NCI-H510A (cell line): ENCODE measurements at regions not wholly inside any gene's neighbourhood (a gene's known extent, or its start where the extent isn't known, plus 50 kb on each side); places are given as distances from the start of the nearest gene placed in this dataset.
"Not testable (repeated sequence)": the region's sequence is repeated elsewhere in the genome, so short reads cannot be mapped to it uniquely, and the experiment has no call there.

ENCODE experiments used
- DNase-seq: peaks from one replicate; lab custom pipeline; 2025; lab: John Stamatoyannopoulos, UW

DNA sequence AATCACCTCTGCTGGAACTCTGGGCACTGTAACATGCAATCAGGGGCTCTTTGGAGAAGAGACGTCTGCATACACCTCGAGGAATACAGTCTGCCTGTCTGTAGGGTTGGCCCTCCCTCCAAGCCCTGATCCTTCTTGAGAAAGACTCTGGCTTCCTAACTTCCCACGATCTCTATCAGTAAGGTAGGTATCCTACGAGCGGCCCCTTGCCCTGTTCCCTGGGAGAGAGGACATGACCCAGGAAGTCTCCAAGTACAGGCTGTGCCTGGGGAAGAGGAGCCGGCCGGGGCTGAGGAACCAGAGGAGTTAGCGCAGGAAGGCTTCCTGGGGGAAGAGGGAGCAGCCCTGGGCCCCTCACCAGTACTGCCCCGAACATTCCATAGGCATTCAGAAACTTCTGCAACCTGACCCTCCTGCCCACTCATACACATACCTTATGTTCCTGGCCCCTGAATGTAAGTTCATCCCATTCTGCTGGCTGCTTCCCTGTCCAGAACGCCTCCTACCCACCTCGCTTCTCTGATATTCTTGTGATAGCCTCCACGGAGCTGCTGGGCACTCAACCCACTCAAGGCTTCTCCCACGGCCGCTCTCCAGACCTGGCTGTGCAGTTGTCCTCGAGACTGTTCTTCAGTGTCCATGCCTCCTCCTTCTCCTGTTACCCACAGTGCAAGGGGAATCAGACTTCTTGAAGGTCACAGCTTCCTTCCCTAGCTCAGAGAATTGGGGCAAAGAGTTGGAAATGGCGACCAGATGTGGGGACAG lies 116.1 kb downstream of the CYP26B1 start:
- DNase-seq: no peak

DNA sequence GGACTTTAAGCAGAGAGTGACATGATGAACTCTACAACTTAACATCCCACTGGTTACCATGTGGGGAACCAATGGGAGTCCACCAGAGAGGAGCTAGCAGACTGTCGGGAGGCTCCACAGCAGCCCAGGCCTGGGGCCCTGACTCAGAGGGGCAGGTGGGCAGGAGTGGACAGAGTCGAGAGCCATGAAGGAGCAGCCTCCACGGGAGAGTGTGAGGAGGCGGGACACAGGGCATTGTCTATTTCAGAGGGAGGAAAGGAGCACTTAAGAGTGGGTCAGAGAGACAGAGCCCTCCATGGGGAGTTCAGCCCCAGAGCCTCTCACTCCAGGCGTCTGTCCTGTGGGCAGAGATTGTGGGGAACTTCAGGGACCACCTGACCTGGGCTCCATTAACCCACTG lies 118.7 kb downstream of the CYP26B1 start:
- no peak for DNase-seq

DNA sequence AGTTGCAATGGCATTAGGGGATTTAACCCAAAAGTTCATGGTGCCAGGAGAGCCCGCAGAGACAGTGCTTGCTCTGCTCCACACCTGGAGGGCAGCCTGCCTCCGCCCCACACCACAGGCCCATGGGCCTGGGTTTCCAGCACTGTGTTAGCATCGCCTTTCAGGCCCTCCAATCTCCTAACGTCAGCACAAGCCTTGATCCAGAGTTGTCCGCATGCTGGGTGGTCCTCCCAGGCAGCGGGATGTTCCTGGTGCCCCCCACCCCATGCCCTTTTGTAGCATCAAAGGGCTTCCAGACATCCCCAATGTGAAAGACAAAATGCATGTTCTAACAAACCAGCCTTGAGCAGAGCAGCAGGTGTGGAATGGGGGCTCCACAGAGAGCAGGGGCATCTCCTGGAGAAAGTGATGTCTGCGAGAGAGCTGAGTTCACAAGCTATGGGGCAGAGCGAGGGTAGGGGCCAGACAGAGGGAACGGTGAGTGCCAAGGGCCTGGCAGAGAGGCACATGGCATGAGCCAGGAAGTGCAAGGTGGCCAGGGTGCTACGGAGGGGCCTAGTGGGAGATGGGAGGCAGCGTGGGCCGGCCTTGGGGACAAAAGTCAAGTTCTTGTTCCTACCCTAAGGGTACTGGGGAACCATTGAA lies 119.2 kb downstream of the CYP26B1 start:
- DNase-seq: no peak

DNA sequence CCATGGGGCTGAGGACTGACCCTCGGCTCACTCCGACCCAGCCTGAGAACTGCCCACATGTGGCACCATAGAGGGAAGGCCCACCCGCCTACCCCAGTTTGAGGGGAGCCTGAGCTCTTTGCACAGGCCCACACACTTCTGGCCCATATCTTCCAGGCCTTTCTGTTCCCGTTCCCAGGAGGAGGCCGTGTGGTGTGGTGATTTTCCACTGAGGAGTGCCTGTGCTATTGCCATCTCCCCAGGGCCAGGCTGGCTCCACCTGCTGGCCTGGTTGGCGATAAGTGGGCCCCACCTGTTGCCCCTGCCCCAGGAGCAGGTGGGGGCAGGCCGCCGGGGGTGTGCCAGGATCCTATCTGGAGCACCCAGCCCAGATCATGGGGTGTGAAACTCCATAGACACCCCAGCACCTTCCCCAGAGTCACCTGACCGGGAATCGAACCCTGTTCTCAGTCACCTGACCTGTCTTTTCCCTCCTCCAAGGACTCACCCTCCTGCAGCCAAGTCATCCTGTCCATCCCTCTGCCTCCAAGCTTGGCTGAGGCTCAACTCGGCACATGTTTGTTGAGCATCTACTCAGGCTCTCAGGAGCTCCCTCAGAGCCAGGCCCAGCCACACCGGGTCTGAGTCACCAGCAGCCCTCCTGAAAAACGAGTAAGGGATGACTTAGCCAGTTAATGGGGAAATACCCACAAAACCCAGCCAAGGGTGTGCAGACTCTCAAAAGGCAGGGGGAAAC lies 120.1 kb downstream of the CYP26B1 start:
- DNase-seq: no peak

DNA sequence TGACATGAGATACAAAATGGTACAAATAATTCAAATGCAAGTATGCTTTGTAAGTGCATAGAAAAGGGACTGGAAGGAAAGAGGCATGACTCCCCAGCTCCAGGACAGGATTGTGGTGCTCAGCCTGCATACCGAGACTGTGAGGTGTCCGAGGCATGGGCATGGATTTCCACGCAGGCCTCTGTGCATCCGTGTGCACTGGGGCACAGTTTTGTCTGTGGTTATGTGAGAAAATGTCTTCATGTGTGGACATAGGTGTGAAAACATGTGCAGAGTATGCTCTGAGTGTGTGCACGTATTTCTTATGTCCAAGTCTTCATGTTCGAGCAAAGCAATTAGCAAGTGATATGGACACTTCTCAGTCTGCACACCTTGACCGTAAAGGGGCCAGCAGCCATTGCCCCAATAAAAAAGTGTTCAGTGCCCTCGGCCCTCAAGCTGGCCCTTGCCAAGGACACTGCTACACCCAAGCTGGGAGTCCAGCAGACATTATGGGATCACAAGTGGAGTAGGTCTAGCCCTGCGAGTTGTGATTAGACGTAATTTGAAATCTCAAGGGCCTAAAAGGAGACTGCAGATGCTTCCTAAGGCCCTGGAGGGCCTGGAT lies 120.7 kb downstream of the CYP26B1 start:
- DNase-seq: no peak

DNA sequence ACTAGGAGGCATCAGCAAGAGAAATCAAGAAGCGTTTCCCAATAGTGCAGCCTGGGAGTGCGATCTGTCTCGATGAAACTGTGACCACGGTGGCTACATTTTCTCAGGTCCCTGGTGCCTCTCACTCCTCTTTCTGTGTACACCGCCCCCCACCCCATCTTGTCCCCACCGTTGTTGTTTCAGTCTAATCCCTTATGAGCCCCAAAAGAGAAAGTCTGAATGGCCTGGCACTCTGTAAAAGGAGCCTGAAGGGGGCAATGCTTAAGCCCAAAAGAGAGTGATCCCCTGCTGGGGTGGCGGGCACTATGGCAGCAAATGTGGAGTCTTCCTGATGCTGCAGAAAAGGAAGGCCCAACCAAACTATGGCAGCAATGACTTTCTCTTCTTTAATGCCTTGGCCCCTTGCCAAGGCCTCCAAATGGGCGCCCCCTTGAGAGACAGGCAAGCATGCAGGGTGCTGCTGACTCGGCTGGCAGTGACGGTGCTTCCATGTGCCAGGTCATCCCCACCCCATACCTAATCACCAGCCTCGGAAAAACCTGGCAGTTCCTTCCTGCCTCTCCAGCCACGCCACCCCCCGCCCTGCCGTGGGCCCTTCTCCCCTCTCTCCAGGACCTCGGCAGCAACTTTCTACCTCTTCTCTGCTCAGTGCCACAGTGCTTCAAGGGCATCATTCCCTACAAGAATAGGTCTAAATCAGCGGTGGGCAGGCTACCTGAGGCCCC lies 123.0 kb downstream of the CYP26B1 start:
- no peak for DNase-seq

DNA sequence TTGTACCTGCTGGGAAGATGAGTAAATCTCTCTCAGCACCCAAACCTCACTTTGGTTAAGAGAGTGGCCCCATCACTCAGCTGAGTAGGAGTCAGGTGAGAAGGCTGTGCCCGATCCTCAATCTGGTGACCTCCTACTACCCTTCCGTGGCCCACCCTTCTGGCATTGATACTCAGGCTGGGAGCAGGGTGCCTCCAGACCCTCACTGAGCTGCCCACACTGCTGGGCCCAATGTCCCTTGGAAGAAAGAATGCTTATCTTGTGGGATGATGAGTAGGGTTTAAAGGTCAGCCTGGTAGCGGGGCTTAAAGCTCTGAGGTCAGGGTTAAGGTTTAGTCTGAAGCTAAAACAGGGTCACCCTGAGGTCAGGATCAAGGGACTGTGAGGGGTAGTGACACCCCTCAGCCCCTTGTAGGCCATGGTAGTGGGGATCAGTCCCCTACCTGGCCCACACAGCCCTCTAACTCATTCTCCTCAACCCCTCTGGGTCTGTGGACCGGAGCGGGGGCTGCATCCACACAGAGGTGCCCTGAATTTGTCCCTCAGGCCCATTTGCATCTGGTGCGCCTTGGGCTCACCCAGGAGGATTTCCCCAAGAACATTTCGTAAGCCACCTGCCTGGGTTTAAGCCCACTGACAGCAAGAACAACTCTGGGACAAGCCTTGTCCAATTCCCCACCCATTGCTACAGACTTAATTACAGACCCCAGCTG lies 123.8 kb downstream of the CYP26B1 start:
- DNase-seq: no peak

DNA sequence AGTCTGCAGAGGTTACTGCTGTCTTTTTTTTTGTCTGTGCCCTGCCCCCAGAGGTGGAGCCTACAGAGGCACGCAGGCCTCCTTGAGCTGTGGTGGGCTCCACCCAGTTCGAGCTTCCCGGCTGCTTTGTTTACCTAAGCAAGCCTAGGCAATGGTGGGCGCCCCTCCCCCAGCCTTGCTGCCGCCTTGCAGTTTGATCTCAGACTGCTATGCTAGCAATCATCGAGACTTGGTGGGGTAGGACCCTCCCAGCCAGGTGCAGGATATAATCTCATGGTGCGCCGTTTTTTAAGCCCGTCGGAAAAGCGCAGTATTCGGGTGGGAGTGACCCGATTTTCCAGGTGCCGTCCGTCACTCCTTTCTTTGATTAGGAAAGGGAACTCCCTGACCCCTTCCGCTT lies 126.3 kb downstream of the CYP26B1 start:
- DNase-seq: not testable (repeated sequence)

DNA sequence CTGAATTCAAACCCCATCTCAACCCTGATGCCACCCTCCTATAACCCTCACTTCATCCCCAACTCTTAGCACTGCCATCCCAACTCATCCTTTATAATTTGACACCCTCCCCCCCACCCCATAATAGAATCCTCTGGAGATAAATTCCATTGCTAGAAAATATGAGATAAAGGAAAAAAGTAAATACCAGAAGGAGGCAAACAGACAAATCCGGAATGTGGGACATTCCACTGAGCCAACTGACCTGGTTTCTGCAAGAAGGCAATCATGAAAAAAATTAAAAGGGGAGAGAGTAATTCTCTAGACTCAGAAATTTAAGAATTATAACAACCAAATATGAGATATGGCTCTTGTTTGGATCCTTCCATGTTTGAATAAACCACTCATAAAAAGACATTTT lies 132.4 kb downstream of the CYP26B1 start:
- no peak for DNase-seq

DNA sequence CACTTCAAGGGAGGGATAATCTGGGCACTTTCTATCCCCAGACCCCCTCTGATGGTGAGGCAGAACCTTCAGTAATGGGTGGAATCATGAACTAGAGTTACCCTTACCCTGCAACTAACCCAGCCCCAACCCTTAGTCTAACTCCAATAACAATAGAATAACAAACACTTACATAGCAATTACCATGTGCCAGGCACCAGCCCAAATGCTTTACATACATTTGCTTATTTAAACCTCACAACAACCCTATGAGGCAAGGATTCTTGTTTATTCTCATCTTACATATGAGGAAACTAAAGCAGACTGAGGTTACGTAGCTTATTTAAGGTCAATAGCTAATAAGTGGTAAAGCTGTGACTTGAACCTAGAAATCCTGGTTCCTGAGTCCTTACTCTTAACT lies 132.8 kb downstream of the CYP26B1 start:
- no peak for DNase-seq

DNA sequence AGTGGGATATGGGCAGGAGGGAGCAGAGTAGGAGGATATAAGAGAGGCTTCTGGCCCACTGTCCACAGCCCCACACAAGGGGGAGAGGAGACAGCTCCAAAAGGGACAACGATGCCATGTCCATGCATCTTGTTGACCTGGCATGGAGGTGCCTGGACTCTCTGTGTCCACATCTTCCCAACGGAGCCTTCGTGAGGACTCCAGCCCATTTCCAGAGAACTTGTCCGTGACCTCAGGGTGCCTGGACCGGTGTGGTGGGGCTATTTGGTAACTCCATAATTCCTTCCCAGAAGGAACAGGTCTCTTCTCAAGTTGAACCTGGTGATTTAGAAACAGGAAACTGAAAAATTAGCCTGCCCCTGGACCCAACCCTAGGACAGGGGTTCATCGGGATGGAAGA lies 133.9 kb downstream of the CYP26B1 start:
- DNase-seq: no peak

DNA sequence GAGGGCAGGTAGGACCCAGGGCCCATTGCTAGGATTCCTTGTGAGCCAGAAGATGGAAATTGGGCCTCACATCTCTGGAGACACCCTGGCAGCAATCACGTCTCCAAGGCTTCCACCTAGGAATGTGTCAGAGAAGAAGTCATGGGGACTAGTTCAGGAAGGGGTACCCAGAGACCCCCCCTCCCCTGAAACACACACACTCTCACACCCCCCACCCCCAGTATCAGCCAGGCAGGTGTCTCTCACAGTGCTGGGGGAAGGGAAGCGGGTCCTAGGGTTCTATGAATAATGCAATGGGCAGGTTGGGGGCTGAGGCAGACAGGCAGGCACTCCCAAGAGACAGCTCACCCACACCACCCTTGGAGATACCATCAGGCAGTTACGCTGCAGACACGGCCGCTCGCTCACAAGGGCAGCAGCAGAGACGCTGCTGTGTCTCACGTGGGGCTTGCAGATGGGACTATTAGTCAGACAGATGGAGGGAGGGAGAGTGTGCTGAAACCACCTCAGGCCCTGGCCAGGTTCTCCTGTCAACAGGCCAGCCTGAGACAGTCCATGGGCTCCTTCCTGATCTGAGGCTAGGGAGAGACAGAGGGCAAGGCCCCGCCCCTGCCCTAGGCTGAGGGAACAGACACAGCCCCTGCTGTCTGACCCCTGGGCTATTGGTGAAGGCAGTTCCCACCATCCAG lies 134.6 kb downstream of the CYP26B1 start:
- no peak for DNase-seq

DNA sequence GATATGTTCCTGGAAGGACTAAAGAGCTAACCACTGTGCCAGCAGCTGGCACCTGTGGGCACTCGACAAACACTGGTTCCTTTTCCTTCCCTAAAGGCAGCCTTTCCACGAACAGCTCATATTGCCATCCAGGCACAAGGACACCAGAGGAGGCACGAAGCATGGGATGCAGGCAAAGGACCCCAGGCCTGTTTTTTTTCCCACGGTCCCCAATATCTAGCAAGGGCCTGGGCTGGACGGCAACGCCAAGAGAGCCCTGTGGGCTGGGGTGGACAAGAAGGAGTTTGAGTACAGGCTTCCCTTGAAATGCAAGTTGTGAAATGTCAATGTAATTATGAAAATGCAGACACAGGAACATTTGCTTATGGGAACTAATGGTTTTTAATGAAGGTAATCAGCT lies 135.9 kb downstream of the CYP26B1 start:
- no peak for DNase-seq

DNA sequence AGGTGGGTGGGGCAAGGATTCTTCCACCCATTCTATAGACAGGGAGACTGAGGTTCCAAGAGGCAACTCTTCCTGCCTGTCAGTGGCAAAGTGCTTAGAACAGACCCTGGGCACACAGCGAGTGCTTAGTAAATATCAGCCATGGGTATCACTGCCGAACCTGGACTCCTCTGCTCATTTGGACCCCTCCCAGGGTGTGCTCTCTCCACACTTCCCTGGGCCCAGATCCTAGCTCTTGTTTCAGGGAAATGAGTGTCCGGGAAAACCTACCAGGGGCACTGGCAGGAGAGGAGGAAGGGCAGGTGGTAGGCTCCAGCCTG lies 136.3 kb downstream of the CYP26B1 start:
- no peak for DNase-seq

DNA sequence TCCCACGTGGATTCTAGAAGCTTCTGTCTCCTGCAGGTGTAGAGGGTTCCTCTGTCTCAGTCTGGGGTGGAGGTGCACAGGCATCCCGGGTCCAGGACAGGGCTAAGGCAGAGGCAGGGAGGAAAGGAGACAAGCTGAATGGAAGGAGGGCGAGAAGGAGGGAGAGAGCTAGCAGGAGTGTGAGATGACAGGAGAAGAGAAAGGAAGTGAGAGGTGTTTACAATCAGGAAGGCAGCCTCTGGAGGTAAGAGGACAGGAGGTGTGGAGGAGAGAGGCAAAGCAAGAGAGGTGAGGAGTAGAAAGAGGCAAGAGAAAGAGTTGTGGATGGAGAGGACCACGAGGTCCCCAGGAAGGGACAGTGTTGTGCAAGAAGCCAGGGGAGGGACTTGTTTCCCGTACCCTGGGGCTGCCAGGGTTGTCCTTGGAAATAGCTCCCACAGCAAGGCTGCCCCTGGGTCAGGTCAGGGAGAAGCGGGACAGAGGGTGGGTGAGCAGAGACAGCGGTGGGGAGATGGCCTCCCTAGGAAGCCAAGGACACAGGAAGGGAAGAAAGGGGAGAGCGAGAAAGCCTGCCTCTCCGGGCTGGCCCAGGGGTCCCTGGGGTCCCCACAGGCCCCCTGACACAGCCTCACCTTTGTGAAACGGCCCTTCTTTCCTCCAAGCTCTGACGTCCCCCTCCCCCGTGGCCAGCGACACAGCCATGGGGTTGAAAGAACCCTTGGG lies 136.9 kb downstream of the CYP26B1 start:
- DNase-seq: no peak

DNA sequence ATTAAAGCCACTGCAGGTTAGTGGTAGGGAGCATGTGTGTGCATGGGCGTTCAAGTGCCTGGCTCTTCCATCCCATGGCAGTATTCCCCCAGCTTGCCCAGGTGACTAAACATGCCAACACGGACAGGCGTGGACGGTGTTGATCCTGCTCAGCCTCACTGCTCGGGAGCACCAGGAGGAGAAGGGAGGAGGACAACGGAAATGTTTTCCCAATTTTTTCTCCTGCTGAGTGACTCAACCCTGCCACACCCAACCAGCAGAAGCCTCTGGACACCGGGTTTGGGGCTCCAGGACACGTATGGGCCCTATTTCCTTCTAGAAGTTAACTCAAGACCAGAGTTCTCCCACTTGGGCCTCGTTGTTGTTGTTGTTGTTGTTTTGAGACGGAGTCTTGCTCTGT lies 139.1 kb downstream of the CYP26B1 start:
- no peak for DNase-seq

DNA sequence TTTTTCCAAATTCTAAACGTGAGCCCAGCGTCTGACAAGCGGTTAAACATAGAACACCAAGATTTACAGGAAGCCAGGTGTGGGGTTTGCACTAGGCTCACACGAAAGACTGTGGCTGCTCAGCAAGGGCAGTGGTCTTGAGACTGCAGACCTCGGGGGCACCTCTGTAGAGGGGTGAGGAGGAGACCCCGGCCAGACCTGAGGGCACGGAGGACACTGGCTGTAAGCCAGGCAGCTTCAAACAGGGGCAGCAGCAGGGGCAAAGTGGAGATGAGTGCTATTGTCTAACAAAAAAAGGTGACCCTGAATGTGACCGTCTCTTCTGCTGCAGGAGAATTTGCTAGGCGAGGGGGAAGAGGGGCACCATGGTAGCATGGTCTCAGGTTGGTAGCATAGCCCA lies 140.3 kb downstream of the CYP26B1 start:
- DNase-seq: no peak

DNA sequence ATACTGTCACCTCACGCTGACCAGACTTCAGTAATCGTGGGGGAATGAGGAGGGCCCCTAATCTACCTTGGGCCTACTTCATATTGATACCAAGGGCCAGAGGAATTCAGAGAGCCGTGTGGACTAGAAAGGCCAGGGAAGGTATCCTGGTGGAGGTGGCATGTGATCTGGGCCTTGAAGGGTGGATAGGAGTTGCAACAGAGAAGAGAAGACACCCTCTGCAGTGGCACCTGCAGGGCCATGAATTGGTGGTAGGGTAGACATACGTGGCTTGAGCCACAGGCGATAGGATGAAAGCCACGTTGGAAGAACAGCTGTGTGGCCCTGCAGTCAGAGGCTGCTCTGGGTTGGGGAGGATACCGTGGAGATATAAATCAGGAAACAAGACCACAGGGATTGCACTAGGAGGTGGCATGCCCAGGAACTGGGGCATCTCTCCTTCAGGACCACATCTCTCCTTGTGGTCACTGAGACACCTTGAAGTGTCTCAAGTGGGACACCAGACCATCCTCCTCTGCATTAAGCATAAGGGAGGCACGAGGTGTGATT lies 141.4 kb downstream of the CYP26B1 start:
- no peak for DNase-seq

DNA sequence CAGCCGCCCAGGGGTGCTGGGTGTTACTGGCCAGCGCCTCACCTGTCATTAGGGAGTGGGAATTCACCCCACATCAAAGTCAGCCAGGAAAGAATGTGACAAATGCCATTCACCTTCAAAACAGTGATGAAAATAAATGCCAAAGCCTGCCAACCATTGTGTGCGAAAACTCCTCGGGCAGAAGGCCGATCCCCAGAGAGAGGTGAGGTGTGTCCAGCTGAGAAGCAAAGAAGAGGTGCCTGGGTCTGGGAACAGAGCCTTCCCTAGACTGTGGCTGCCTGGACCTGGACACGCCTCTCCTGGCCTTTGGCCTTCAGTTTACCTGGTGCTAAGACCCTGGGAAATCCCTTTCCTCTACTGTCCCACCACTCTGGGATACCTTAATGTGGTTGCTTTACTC lies 142.7 kb downstream of the CYP26B1 start:
- DNase-seq: no peak
